HepG2 (cell line): ENCODE measurements at regions not wholly inside any gene's neighbourhood (a gene's known extent, or its start where the extent isn't known, plus 50 kb on each side); places are given as distances from the start of the nearest gene placed in this dataset.

Experiments
- ATAC-seq: fragments of 200-7000 bp; cut with Tn5 transposase; 3 replicates; pipeline ENCODE4 v1.9.1; 2020; ENCODE audit warnings: mild to moderate bottlenecking, moderate library complexity
- BruUV-seq: library from RNA; stranded (reverse); fragments of 400-500 nt; replicated peaks from 2 replicates; lab custom pipeline; 2021; lab: Mats Ljungman, UMichigan
- CTCF ChIA-PET: fragments of 300-600 bp; formaldehyde crosslinking; extraction: SDS; loops from one replicate; lab custom pipeline; 2021; ENCODE audit warnings: low total read pairs, inconsistent platforms, low intra/inter-chr PET ratio; lab: Yijun Ruan, JAX
- POLR2A ChIA-PET: fragments of 350-600 bp; sonication (Branson Sonifier 250); formaldehyde crosslinking; loops from one replicate; lab custom pipeline; 2020; ENCODE audit warnings: antibody characterized with exemption, inconsistent platforms; lab: Yijun Ruan, JAX
- DNase-seq: peaks from one replicate; pipeline ENCODE4 v3.0.0-alpha.2; 2015; ENCODE audit warnings: low spot score
- FAIRE-seq: peaks from 3 replicates; lab custom pipeline; 2011; peaks lifted over from hg19 to GRCh38; lab: Jason Lieb, UNC
- H2AFZ ChIP-seq: one replicate; pipeline ENCODE4 v1.6.1; 2011; ENCODE audit warnings: low read length, inconsistent platforms
- H3K27ac ChIP-seq: fragments of 300-600 bp; 3 replicates; pipeline ENCODE4 v1.8.0; 2011; ENCODE audit warnings: mixed run types, mild to moderate bottlenecking, mixed read lengths, low read length, inconsistent platforms; ENCODE audit not compliant: insufficient read depth; ENCODE audit errors: extremely low read length
- H3K27me3 ChIP-seq, 2 experiments: fragments of 200-600 bp in 1 of 2; 2 replicates in 1 of 2; 3 replicates in 1 of 2; pipeline versions ENCODE4 v1.6.0 to v1.8.0; 2011; ENCODE audit warnings: low read length in 2 of 2, mild to moderate bottlenecking in 2 of 2, moderate library complexity in 2 of 2, inconsistent platforms in 1 of 2; ENCODE audit not compliant: insufficient read depth in 2 of 2, control insufficient read depth in 1 of 2
- H3K36me3 ChIP-seq, 2 experiments: fragments of 200-600 bp in 1 of 2; replicated peaks in 1 of 2; 2 replicates in 1 of 2; 3 replicates in 1 of 2; pipeline versions ENCODE4 v1.5.1 to v1.8.0; 2011; ENCODE audit warnings: low read length in 2 of 2, inconsistent platforms in 1 of 2; ENCODE audit not compliant: insufficient read depth in 2 of 2, control insufficient read depth in 1 of 2
- H3K4me1 ChIP-seq: 2 replicates; pipeline ENCODE4 v1.5.1; 2012; ENCODE audit warnings: low read length, inconsistent platforms; ENCODE audit not compliant: insufficient read depth
- H3K4me2 ChIP-seq: 2 replicates; pipeline ENCODE4 v1.6.0; 2011; ENCODE audit warnings: low read depth, low read length, inconsistent platforms
- H3K4me3 ChIP-seq, 3 experiments: fragments of 200-600 bp in 1 of 3; sonication (generic), shearing (Covaris generic) in 1 of 3; replicated peaks in 1 of 3; 2 replicates each; pipeline ENCODE4 v1.5.1; 2011 to 2016; ENCODE audit warnings: low read length in 3 of 3, inconsistent platforms in 2 of 3, low read depth in 2 of 3, mild to moderate bottlenecking in 2 of 3, control low read depth in 1 of 3, mixed read lengths in 1 of 3; ENCODE audit not compliant: insufficient read depth in 1 of 3
- H3K79me2 ChIP-seq: one replicate; pipeline ENCODE4 v1.6.1; 2011; ENCODE audit warnings: low read length, inconsistent platforms; ENCODE audit not compliant: insufficient read depth
- H3K9ac ChIP-seq: 2 replicates; pipeline ENCODE4 v1.6.0; 2011; ENCODE audit warnings: mild to moderate bottlenecking, low read depth, low read length, inconsistent platforms; ENCODE audit not compliant: insufficient read depth
- H3K9me3 ChIP-seq: 2 replicates; pipeline ENCODE4 v1.5.1; 2012; ENCODE audit warnings: mild to moderate bottlenecking, low read length
- H4K20me1 ChIP-seq: 2 replicates; pipeline ENCODE4 v1.6.0; 2011; ENCODE audit warnings: inconsistent platforms, mild to moderate bottlenecking, low read length, moderate library complexity; ENCODE audit not compliant: insufficient read depth
- HHEX ChIP-seq: IDR thresholded peaks from 2 replicates; pipeline ENCODE4 v1.6.1; 2016; ENCODE audit warnings: control low read depth
- KDM4B ChIP-seq: sonication (generic); formaldehyde crosslinking; IDR thresholded peaks from 2 replicates; pipeline ENCODE4 v1.4.0; 2020; ENCODE audit warnings: missing genetic modification reagents
- RORA ChIP-seq: sonication (generic); formaldehyde crosslinking; IDR thresholded peaks from 2 replicates; pipeline ENCODE4 v1.5.0; 2020; ENCODE audit warnings: mild to moderate bottlenecking, missing genetic modification reagents, moderate library complexity
- SKI ChIP-seq: fragments of 450-650 bp; IDR thresholded peaks from one replicate; pipeline ENCODE4 v1.6.1; 2018; ENCODE audit warnings: mild to moderate bottlenecking; ENCODE audit not compliant: partially characterized antibody
- ZBTB21 ChIP-seq: sonication (generic); formaldehyde crosslinking; IDR thresholded peaks from 2 replicates; pipeline ENCODE4 v1.4.0; 2020; ENCODE audit warnings: missing genetic modification reagents
- ZFP82 ChIP-seq: sonication (generic); formaldehyde crosslinking; IDR thresholded peaks from 2 replicates; pipeline ENCODE4 v1.5.1; 2020; ENCODE audit warnings: mild to moderate bottlenecking, missing genetic modification reagents, borderline replicate concordance
- ZNF12 ChIP-seq: sonication (generic); formaldehyde crosslinking; IDR thresholded peaks from 2 replicates; pipeline ENCODE4 v1.5.0; 2020; ENCODE audit warnings: missing genetic modification reagents
- ZNF251 ChIP-seq: sonication (generic); formaldehyde crosslinking; IDR thresholded peaks from 2 replicates; pipeline ENCODE4 v1.9.0; 2021; ENCODE audit warnings: mild to moderate bottlenecking, missing genetic modification reagents
- ZNF576 ChIP-seq: sonication (generic); formaldehyde crosslinking; IDR thresholded peaks from 2 replicates; pipeline ENCODE4 v1.4.0; 2020; ENCODE audit warnings: mild to moderate bottlenecking, missing genetic modification reagents
- ZSCAN21 ChIP-seq: sonication (generic); formaldehyde crosslinking; IDR thresholded peaks from 2 replicates; pipeline ENCODE4 v1.8.0; 2022; ENCODE audit warnings: mild to moderate bottlenecking, missing genetic modification reagents, moderate library complexity, borderline replicate concordance
- WGBS: methylation state at CpG from one replicate; pipeline ENCODE4 v1.1.6; 2017; ENCODE audit warnings: low lambda C conversion rate; 5-methylcytosine and 5-hydroxymethylcytosine counted together
- in situ Hi-C: cut with HindIII; loops from 2 replicates; pipeline ENCODE4 v1.10.0; 2017; ENCODE audit warnings: low pct_unique_long_range_greater_than_20kb; ENCODE audit not compliant: extremely low pct_ligation_motif_present
- intact Hi-C: fragments of 100-400 bp; cut with micrococcal nuclease; formaldehyde crosslinking; loops from one replicate; pipeline ENCODE4 v1.10.0; 2022; ENCODE audit not compliant: unreplicated experiment
- TF ChIP-seq, protein P1 (sequence below): sonication (generic); formaldehyde crosslinking; conservative IDR thresholded peaks from 2 replicates; pipeline ENCODE4 v1.8.0; 2022; ENCODE audit warnings: low read depth, missing genetic modification reagents
- TF ChIP-seq, protein P2 (sequence below): sonication (generic); formaldehyde crosslinking; IDR thresholded peaks from 2 replicates; pipeline ENCODE4 v1.4.0; 2020; ENCODE audit warnings: missing genetic modification reagents, borderline replicate concordance

DNA sequence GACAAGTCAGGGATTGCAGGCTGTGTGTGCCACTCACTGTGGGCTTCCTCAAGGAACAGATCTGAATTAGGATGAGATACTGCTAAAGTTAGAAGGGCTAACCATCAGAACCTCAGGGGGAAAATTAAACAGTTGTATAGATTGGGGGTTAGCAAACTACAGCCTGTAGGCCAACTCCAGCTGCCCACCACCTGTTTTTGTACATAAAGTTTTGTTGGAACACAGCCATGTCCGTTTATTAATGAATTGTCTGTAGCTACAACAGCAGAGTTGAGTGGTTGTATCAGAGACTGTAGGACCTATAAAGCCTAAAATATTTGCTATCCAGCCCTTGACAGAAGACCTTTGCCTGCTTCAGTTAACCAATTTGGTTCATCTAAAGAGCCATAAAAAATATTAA, 127.2 kb upstream of the ECI2 start:
- H3K9ac ChIP-seq = no peak overlapping the region
- ChIA-PET CTCF (no interaction called here), POLR2A (no interaction called here)
- H3K4me3 ChIP-seq = no peak overlapping the region
- no peaks in the 10 kb centered on the region for H3K79me2 ChIP-seq
- no peak for DNase-seq
- H3K27me3 ChIP-seq = peaks cover 1 to 45% of the 10 kb centered on the region in 2 experiments; a peak in 4 of 5 replicates
- H3K36me3 ChIP-seq = no peaks in the 10 kb centered on the region
- H2AFZ ChIP-seq = no peak overlapping the region
- TF ChIP-seq ZNF576 (CRISPR knock-in tag) (no peak), ZBTB21 (CRISPR knock-in tag) (no peak), SKI (no peak), ZNF251 (CRISPR knock-in tag) (no peak), HHEX (CRISPR knock-in tag) (no peak), ZNF12 (CRISPR knock-in tag) (no peak)
- TF ChIP-seq, protein P1, sequence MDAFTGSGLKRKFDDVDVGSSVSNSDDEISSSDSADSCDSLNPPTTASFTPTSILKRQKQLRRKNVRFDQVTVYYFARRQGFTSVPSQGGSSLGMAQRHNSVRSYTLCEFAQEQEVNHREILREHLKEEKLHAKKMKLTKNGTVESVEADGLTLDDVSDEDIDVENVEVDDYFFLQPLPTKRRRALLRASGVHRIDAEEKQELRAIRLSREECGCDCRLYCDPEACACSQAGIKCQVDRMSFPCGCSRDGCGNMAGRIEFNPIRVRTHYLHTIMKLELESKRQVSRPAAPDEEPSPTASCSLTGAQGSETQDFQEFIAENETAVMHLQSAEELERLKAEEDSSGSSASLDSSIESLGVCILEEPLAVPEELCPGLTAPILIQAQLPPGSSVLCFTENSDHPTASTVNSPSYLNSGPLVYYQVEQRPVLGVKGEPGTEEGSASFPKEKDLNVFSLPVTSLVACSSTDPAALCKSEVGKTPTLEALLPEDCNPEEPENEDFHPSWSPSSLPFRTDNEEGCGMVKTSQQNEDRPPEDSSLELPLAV = no peak
- TF ChIP-seq, all 625 proteins: peak for 0
- FAIRE-seq (no peak), ATAC-seq (no peak)
- Histone ChIP-seq H3K9me3 (no peaks in the 10 kb centered on the region), H3K27ac (no peak overlapping the region), H3K4me1 (no peaks in the 10 kb centered on the region), H3K4me2 (no peak overlapping the region), H4K20me1 (no peaks in the 10 kb centered on the region)
- in situ Hi-C loops = no loop called here
- 0% methylated on average over 1 of the region's 1 CpG for WGBS
- intact Hi-C loops = no loop called here
- no TSS peak for BruUV-seq

DNA sequence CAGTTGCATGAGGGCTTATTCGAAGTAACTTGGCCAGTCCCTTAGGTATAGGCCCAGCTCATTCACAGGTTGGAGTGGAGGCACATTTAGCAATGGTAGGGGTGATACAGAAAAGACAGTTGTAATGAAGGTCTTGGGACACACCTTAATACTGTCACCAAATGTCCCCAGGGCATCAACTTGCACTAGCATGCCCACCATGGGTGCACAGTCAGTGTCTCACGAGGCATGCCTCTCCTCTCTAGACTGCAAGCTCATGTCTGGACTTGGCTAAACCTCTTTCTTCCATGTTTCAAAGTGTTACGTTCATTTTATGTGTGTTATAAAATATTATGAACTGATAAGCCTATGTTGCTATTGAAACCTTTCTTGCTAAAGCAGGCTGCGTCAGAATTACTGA, 124.0 kb upstream of the ECI2 start:
- TF ChIP-seq, protein P2, sequence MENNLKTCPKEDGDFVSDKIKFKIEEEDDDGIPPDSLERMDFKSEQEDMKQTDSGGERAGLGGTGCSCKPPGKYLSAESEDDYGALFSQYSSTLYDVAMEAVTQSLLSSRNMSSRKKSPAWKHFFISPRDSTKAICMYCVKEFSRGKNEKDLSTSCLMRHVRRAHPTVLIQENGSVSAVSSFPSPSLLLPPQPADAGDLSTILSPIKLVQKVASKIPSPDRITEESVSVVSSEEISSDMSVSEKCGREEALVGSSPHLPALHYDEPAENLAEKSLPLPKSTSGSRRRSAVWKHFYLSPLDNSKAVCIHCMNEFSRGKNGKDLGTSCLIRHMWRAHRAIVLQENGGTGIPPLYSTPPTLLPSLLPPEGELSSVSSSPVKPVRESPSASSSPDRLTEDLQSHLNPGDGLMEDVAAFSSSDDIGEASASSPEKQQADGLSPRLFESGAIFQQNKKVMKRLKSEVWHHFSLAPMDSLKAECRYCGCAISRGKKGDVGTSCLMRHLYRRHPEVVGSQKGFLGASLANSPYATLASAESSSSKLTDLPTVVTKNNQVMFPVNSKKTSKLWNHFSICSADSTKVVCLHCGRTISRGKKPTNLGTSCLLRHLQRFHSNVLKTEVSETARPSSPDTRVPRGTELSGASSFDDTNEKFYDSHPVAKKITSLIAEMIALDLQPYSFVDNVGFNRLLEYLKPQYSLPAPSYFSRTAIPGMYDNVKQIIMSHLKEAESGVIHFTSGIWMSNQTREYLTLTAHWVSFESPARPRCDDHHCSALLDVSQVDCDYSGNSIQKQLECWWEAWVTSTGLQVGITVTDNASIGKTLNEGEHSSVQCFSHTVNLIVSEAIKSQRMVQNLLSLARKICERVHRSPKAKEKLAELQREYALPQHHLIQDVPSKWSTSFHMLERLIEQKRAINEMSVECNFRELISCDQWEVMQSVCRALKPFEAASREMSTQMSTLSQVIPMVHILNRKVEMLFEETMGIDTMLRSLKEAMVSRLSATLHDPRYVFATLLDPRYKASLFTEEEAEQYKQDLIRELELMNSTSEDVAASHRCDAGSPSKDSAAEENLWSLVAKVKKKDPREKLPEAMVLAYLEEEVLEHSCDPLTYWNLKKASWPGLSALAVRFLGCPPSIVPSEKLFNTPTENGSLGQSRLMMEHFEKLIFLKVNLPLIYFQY (CRISPR knock-in tag) = no peak
- TF ChIP-seq ZSCAN21 (CRISPR knock-in tag) = no peak
- no peak for TF ChIP-seq KDM4B (CRISPR knock-in tag)
- TF ChIP-seq ZFP82 = no peak
- no peak for TF ChIP-seq RORA (CRISPR knock-in tag)
- FAIRE-seq = no peak
- H3K4me3 ChIP-seq = no peak overlapping the region
- ChIA-PET POLR2A (no interaction called here), CTCF (no interaction called here)
- BruUV-seq = no TSS peak
- H3K9ac ChIP-seq = no peak overlapping the region
- no peaks in the 10 kb centered on the region for H3K4me1 ChIP-seq
- no peaks in the 10 kb centered on the region for H3K79me2 ChIP-seq
- no peak overlapping the region for H3K27ac ChIP-seq
- no peak for ATAC-seq
- WGBS = 14% methylated on average over 4 of the region's 4 CpGs
- intact Hi-C loops = no loop called here
- H4K20me1 ChIP-seq = no peaks in the 10 kb centered on the region
- H3K27me3 ChIP-seq = peaks cover 1 to 37% of the 10 kb centered on the region in 2 experiments
- in situ Hi-C loops = no loop called here
- no peak overlapping the region for H3K4me2 ChIP-seq
- no peaks in the 10 kb centered on the region for H3K36me3 ChIP-seq
- no peak for DNase-seq
- no peaks in the 10 kb centered on the region for H3K9me3 ChIP-seq
- H2AFZ ChIP-seq = no peak overlapping the region
